Trophoblast cell (in vitro differentiated cells and primary cell): ENCODE measurements at regions not wholly inside any gene's neighbourhood (a gene's known extent, or its start where the extent isn't known, plus 50 kb on each side); places are given as distances from the start of the nearest gene placed in this dataset.
"Not testable (repeated sequence)": the region's sequence is repeated elsewhere in the genome, so short reads cannot be mapped to it uniquely, and the experiment has no call there.

ENCODE experiments used
- DNase-seq, 2 donors: peaks; one replicate each; pipeline ENCODE4 v3.0.0-alpha.2; 2016
- H2AFZ ChIP-seq: 2 replicates; pipeline ENCODE4 v1.6.1; 2013; ENCODE audit warnings: low read length, moderate library complexity, mild to moderate bottlenecking; ENCODE audit not compliant: insufficient read depth, poor library complexity
- H2AK5ac ChIP-seq: 2 replicates; pipeline ENCODE4 v1.6.1; 2013; ENCODE audit warnings: mild to moderate bottlenecking, low read length
- H2BK120ac ChIP-seq: 2 replicates; pipeline ENCODE4 v1.6.1; 2013; ENCODE audit warnings: low read length, mild to moderate bottlenecking, moderate library complexity; ENCODE audit not compliant: insufficient read depth, poor library complexity
- H2BK12ac ChIP-seq: 2 replicates; pipeline ENCODE4 v1.6.1; 2013; ENCODE audit warnings: mild to moderate bottlenecking, low read length, moderate library complexity
- H2BK5ac ChIP-seq: 2 replicates; pipeline ENCODE4 v1.6.1; 2013; ENCODE audit warnings: low read length, low read depth, moderate library complexity, mild to moderate bottlenecking; ENCODE audit not compliant: poor library complexity
- H3K14ac ChIP-seq: 2 replicates; pipeline ENCODE4 v1.6.1; 2013; ENCODE audit warnings: mild to moderate bottlenecking, low read length
- H3K18ac ChIP-seq: 2 replicates; pipeline ENCODE4 v1.6.1; 2013; ENCODE audit warnings: mild to moderate bottlenecking, low read length
- H3K23ac ChIP-seq: 2 replicates; pipeline ENCODE4 v1.6.1; 2013; ENCODE audit warnings: low read length
- H3K27ac ChIP-seq: 2 replicates; pipeline ENCODE4 v1.5.1; 2013; ENCODE audit warnings: low read depth, mild to moderate bottlenecking, inconsistent platforms, low read length, moderate library complexity
- H3K27me3 ChIP-seq: 2 replicates; pipeline ENCODE4 v1.6.1; 2013; ENCODE audit warnings: inconsistent platforms, mild to moderate bottlenecking, low read length, moderate library complexity; ENCODE audit not compliant: insufficient read depth
- H3K36me3 ChIP-seq, 2 experiments: 1 replicate in 1 of 2; 2 replicates in 1 of 2; pipeline ENCODE4 v1.6.1; 2013; ENCODE audit warnings: low read length in 2 of 2, mild to moderate bottlenecking in 2 of 2, moderate library complexity in 1 of 2; ENCODE audit not compliant: insufficient read depth in 2 of 2, control insufficient read depth in 1 of 2
- H3K4ac ChIP-seq: 2 replicates; pipeline ENCODE4 v1.6.1; 2013; ENCODE audit warnings: low read depth, mild to moderate bottlenecking, low read length, moderate library complexity
- H3K4me1 ChIP-seq, 2 experiments: 1 replicate in 1 of 2; 2 replicates in 1 of 2; pipeline ENCODE4 v1.6.1; 2013; ENCODE audit warnings: low read length in 2 of 2, mild to moderate bottlenecking in 2 of 2, moderate library complexity in 1 of 2; ENCODE audit not compliant: insufficient read depth in 2 of 2, control insufficient read depth in 1 of 2
- H3K4me2 ChIP-seq: 2 replicates; pipeline ENCODE4 v1.6.1; 2013; ENCODE audit warnings: inconsistent platforms, mild to moderate bottlenecking, low read length, moderate library complexity
- H3K4me3 ChIP-seq: 2 replicates; pipeline ENCODE4 v1.5.1; 2013; ENCODE audit warnings: mild to moderate bottlenecking, low read depth, low read length, inconsistent platforms
- H3K79me1 ChIP-seq: one replicate; pipeline ENCODE4 v1.6.1; 2013; ENCODE audit warnings: low read length
- H3K79me2 ChIP-seq: 2 replicates; pipeline ENCODE4 v1.6.1; 2013; ENCODE audit warnings: low read length, mild to moderate bottlenecking; ENCODE audit not compliant: control insufficient read depth, insufficient read depth, poor library complexity
- H3K9ac ChIP-seq: 2 replicates; pipeline ENCODE4 v1.6.1; 2013; ENCODE audit warnings: mild to moderate bottlenecking, low read length
- H3K9me3 ChIP-seq: 2 replicates; pipeline ENCODE4 v1.6.1; 2013; ENCODE audit warnings: low read depth, mild to moderate bottlenecking, control low read depth, inconsistent platforms, low read length; ENCODE audit not compliant: insufficient read depth
- H4K12ac ChIP-seq: 2 replicates; pipeline ENCODE4 v1.6.1; 2013; ENCODE audit warnings: low read depth, mild to moderate bottlenecking, low read length, moderate library complexity
- H4K8ac ChIP-seq: 2 replicates; pipeline ENCODE4 v1.6.1; 2013; ENCODE audit warnings: low read depth, mild to moderate bottlenecking, low read length, moderate library complexity
- H4K91ac ChIP-seq: one replicate; pipeline ENCODE4 v1.6.1; 2013; ENCODE audit warnings: low read depth, mild to moderate bottlenecking, low read length, moderate library complexity
- WGBS: extraction: QIAGEN DNeasy Blood & Tissue Kit; methylation state at CpG from one replicate; pipeline ENCODE4 v1.1.7; 2013; ENCODE audit warnings: missing lambda C conversion rate; ENCODE audit not compliant: insufficient read length, insufficient coverage; ENCODE audit errors: extremely low coverage; 5-methylcytosine and 5-hydroxymethylcytosine counted together

GRCh38 chr1:144102046-144102745, 130.4 kb upstream of the FAM72C start:
- H2BK5ac ChIP-seq, H3K18ac ChIP-seq, H3K4ac ChIP-seq, H3K79me1 ChIP-seq, H3K36me3 ChIP-seq, H2BK120ac ChIP-seq, H3K4me2 ChIP-seq, H2BK12ac ChIP-seq, H3K79me2 ChIP-seq, H3K4me1 ChIP-seq, H2AFZ ChIP-seq, H4K8ac ChIP-seq, H3K9ac ChIP-seq, H4K91ac ChIP-seq, H4K12ac ChIP-seq, H3K14ac ChIP-seq, H2AK5ac ChIP-seq, H3K27me3 ChIP-seq, H3K27ac ChIP-seq, H3K23ac ChIP-seq: not testable (repeated sequence)
- H3K9me3 ChIP-seq, result peaks cover 20% of the 10 kb centered on the region
- peak overlapping the region; percentile 54 for H3K4me3 ChIP-seq
- peak; percentile 0 for DNase-seq
- no CpG with 5 or more reads among the region's 3 CpGs for WGBS

- Histone ChIP-seq H3K79me2 (no peaks in the 10 kb centered on the region), H3K18ac (no peak overlapping the region), H2BK12ac (no peak overlapping the region), H3K14ac (no peak overlapping the region), H2BK120ac (no peak overlapping the region), H3K4ac (no peak overlapping the region), H3K23ac (no peak overlapping the region), H3K36me3 (no peaks in the 10 kb centered on the region), H3K4me3 (no peak overlapping the region), H3K79me1 (no peaks in the 10 kb centered on the region), H4K12ac (no peak overlapping the region), H4K91ac (no peak overlapping the region), H2AK5ac (no peak overlapping the region), H2BK5ac (no peak overlapping the region), H3K27ac (no peak overlapping the region), H3K4me1 (no peaks in the 10 kb centered on the region), H3K4me2 (no peak overlapping the region), H4K8ac (no peak overlapping the region), H3K9ac (no peak overlapping the region), H3K9me3 (peaks cover 20% of the 10 kb centered on the region), H3K27me3 (no peaks in the 10 kb centered on the region), H2AFZ (no peak overlapping the region)
- DNase-seq, result peak; percentile 0
- no CpG with 5 or more reads among the region's 8 CpGs for WGBS
Measured at GRCh38 chr1:144101397-144102045, 129.7 kb upstream of the FAM72C start.

- H2BK5ac ChIP-seq, H2BK120ac ChIP-seq, H2AFZ ChIP-seq, H3K36me3 ChIP-seq, H3K27ac ChIP-seq, H3K27me3 ChIP-seq, H2AK5ac ChIP-seq, H4K12ac ChIP-seq, H3K4me3 ChIP-seq, H3K23ac ChIP-seq, H3K4ac ChIP-seq, H3K9ac ChIP-seq, H2BK12ac ChIP-seq, H4K91ac ChIP-seq, H3K14ac ChIP-seq, H3K79me2 ChIP-seq, H4K8ac ChIP-seq, H3K79me1 ChIP-seq, H3K18ac ChIP-seq, H3K9me3 ChIP-seq, H3K4me2 ChIP-seq, H3K4me1 ChIP-seq: not testable (repeated sequence)
- peak; percentile 5 to 8 for DNase-seq
- WGBS, result no CpG with 5 or more reads among the region's 93 CpGs
Measured at GRCh38 chr1:144077167-144077841, 105.5 kb upstream of the FAM72C start.

- H3K14ac ChIP-seq, H3K4me2 ChIP-seq: not testable (repeated sequence)
- no CpG with 5 or more reads among the region's 53 CpGs for WGBS
Measured at GRCh38 chr1:144076646-144077045, 104.9 kb upstream of the FAM72C start.

More at GRCh38 chr1:144076646-144077045, 104.9 kb upstream of the FAM72C start:
- peak in 1 of 2 donors; percentile 0 for DNase-seq
- not testable (repeated sequence) for H4K91ac ChIP-seq, H3K9me3 ChIP-seq, H3K27me3 ChIP-seq, H3K36me3 ChIP-seq, H4K8ac ChIP-seq, H3K18ac ChIP-seq, H2AK5ac ChIP-seq, H3K9ac ChIP-seq, H3K4me1 ChIP-seq, H4K12ac ChIP-seq, H3K4ac ChIP-seq, H3K79me2 ChIP-seq, H2BK5ac ChIP-seq, H3K23ac ChIP-seq, H3K27ac ChIP-seq, H2AFZ ChIP-seq, H3K79me1 ChIP-seq, H2BK120ac ChIP-seq, H3K4me3 ChIP-seq, H2BK12ac ChIP-seq
